T-helper 17 cell (primary cell): ENCODE measurements at regions not wholly inside any gene's neighbourhood (a gene's known extent, or its start where the extent isn't known, plus 50 kb on each side); places are given as distances from the start of the nearest gene placed in this dataset.

ENCODE experiments used
- ATAC-seq: fragments of 150-1000 bp; cut with Tn5 transposase; 2 replicates; pipeline ENCODE4 v1.10.0; 2021; ENCODE audit warnings: mild to moderate bottlenecking, moderate library complexity
- DNase-seq, 3 donors: peaks; one replicate each; pipeline versions ENCODE4 v3.0.0 to v3.0.0-alpha.2; 2020 to 2021
- H3K9me3 ChIP-seq: one replicate; pipeline ENCODE4 v1.7.0; 2013; ENCODE audit warnings: low read length, mild to moderate bottlenecking; ENCODE audit not compliant: control insufficient read depth, poor library complexity, severe bottlenecking
- H3K27ac Mint-ChIP-seq: one replicate; pipeline ENCODE4 v1.8.0; 2022; ENCODE audit warnings: mild to moderate bottlenecking, moderate library complexity, mixed read lengths
- H3K27me3 Mint-ChIP-seq: one replicate; pipeline ENCODE4 v1.8.0; 2022; ENCODE audit warnings: mixed read lengths
- H3K36me3 Mint-ChIP-seq: one replicate; pipeline ENCODE4 v1.8.0; 2022; ENCODE audit warnings: low read depth, mixed read lengths
- H3K4me1 Mint-ChIP-seq: one replicate; pipeline ENCODE4 v1.8.0; 2022; ENCODE audit warnings: mild to moderate bottlenecking, mixed read lengths
- H3K4me3 Mint-ChIP-seq: one replicate; pipeline ENCODE4 v1.8.0; 2022; ENCODE audit warnings: mild to moderate bottlenecking, moderate library complexity, mixed read lengths

- DNase-seq (no peak), ATAC-seq (no peak)
- Mint-ChIP-seq H3K4me1 (no peaks in the 10 kb centered on the region), H3K36me3 (no peaks in the 10 kb centered on the region), H3K27me3 (peaks cover 28% of the 10 kb centered on the region), H3K4me3 (no peak overlapping the region), H3K27ac (no peak overlapping the region)
- no peaks in the 10 kb centered on the region for H3K9me3 ChIP-seq
Measured at GRCh38 chr9:78472111-78472510, 175.2 kb downstream of the PSAT1 start.

- H3K27me3 Mint-ChIP-seq, result peaks cover 4% of the 10 kb centered on the region
- no peak overlapping the region for H3K4me3 Mint-ChIP-seq
- H3K4me1 Mint-ChIP-seq, result no peaks in the 10 kb centered on the region
- DNase-seq (no peak), ATAC-seq (no peak)
- no peaks in the 10 kb centered on the region for H3K36me3 Mint-ChIP-seq
- peaks cover 4% of the 10 kb centered on the region for H3K9me3 ChIP-seq
- H3K27ac Mint-ChIP-seq, result no peak overlapping the region
Measured at GRCh38 chr9:78479441-78479840, 182.5 kb downstream of the PSAT1 start.

GRCh38 chr9:78486661-78487060 is 189.7 kb downstream of the PSAT1 start:
- no peak for DNase-seq
- peaks cover 5% of the 10 kb centered on the region for H3K9me3 ChIP-seq
- Mint-ChIP-seq H3K36me3 (no peaks in the 10 kb centered on the region), H3K27me3 (no peaks in the 10 kb centered on the region), H3K4me3 (no peak overlapping the region), H3K4me1 (no peaks in the 10 kb centered on the region), H3K27ac (no peak overlapping the region)
- no peak for ATAC-seq

GRCh38 chr9:78490231-78490630 is 193.3 kb downstream of the PSAT1 start:
- Mint-ChIP-seq H3K27ac (no peak overlapping the region), H3K27me3 (no peaks in the 10 kb centered on the region), H3K4me1 (no peaks in the 10 kb centered on the region), H3K4me3 (no peak overlapping the region), H3K36me3 (no peaks in the 10 kb centered on the region)
- no peak for DNase-seq
- H3K9me3 ChIP-seq, result no peaks in the 10 kb centered on the region
- no peak for ATAC-seq

GRCh38 chr9:78491402-78491801 is 194.5 kb downstream of the PSAT1 start:
- Mint-ChIP-seq H3K4me1 (no peaks in the 10 kb centered on the region), H3K27ac (no peak overlapping the region), H3K36me3 (no peaks in the 10 kb centered on the region), H3K4me3 (no peak overlapping the region), H3K27me3 (no peaks in the 10 kb centered on the region)
- no peak for ATAC-seq
- no peaks in the 10 kb centered on the region for H3K9me3 ChIP-seq
- no peak for DNase-seq

GRCh38 chr9:78493166-78493742 is 196.3 kb downstream of the PSAT1 start:
- ATAC-seq (no peak), DNase-seq (no peak)
- H3K9me3 ChIP-seq, result no peaks in the 10 kb centered on the region
- no peaks in the 10 kb centered on the region for H3K4me1 Mint-ChIP-seq
- H3K4me3 Mint-ChIP-seq, result no peak overlapping the region
- H3K36me3 Mint-ChIP-seq, result no peaks in the 10 kb centered on the region
- H3K27ac Mint-ChIP-seq, result no peak overlapping the region
- H3K27me3 Mint-ChIP-seq, result no peaks in the 10 kb centered on the region

- H3K4me1 Mint-ChIP-seq, result no peaks in the 10 kb centered on the region
- H3K27me3 Mint-ChIP-seq, result peaks cover 7% of the 10 kb centered on the region
- no peak overlapping the region for H3K27ac Mint-ChIP-seq
- H3K36me3 Mint-ChIP-seq, result no peaks in the 10 kb centered on the region
- no peak for ATAC-seq
- no peak for DNase-seq
- no peak overlapping the region for H3K4me3 Mint-ChIP-seq
- no peaks in the 10 kb centered on the region for H3K9me3 ChIP-seq
Measured at GRCh38 chr9:78502566-78502965, 205.6 kb downstream of the PSAT1 start.

- DNase-seq (no peak), ATAC-seq (no peak)
- peaks cover 7% of the 10 kb centered on the region for H3K27me3 Mint-ChIP-seq
- no peak overlapping the region for H3K4me3 Mint-ChIP-seq
- no peaks in the 10 kb centered on the region for H3K4me1 Mint-ChIP-seq
- H3K9me3 ChIP-seq, result no peaks in the 10 kb centered on the region
- no peak overlapping the region for H3K27ac Mint-ChIP-seq
- H3K36me3 Mint-ChIP-seq, result no peaks in the 10 kb centered on the region
Measured at GRCh38 chr9:78505546-78505945, 208.6 kb downstream of the PSAT1 start.

GRCh38 chr9:78507037-78507436 is 210.1 kb downstream of the PSAT1 start:
- no peak overlapping the region for H3K4me3 Mint-ChIP-seq
- H3K4me1 Mint-ChIP-seq, result no peaks in the 10 kb centered on the region

GRCh38 chr9:78510035-78510434 is 213.1 kb downstream of the PSAT1 start:
- no peak for ATAC-seq
- no peak for DNase-seq
- H3K27me3 Mint-ChIP-seq, result no peaks in the 10 kb centered on the region
- no peak overlapping the region for H3K27ac Mint-ChIP-seq
- no peak overlapping the region for H3K4me3 Mint-ChIP-seq
- H3K36me3 Mint-ChIP-seq, result no peaks in the 10 kb centered on the region
- peaks cover 2% of the 10 kb centered on the region for H3K4me1 Mint-ChIP-seq
- H3K9me3 ChIP-seq, result no peaks in the 10 kb centered on the region

More at GRCh38 chr9:78507037-78507436, 210.1 kb downstream of the PSAT1 start:
- H3K9me3 ChIP-seq, result no peaks in the 10 kb centered on the region
- no peaks in the 10 kb centered on the region for H3K36me3 Mint-ChIP-seq
- no peaks in the 10 kb centered on the region for H3K27me3 Mint-ChIP-seq
- H3K27ac Mint-ChIP-seq, result no peak overlapping the region
- ATAC-seq (no peak), DNase-seq (no peak)

GRCh38 chr9:78515108-78515507 is 218.2 kb downstream of the PSAT1 start:
- H3K27me3 Mint-ChIP-seq, result no peaks in the 10 kb centered on the region
- peaks cover 2% of the 10 kb centered on the region for H3K4me1 Mint-ChIP-seq
- DNase-seq (no peak), ATAC-seq (no peak)
- H3K36me3 Mint-ChIP-seq, result peaks cover 2% of the 10 kb centered on the region
- no peak overlapping the region for H3K4me3 Mint-ChIP-seq
- H3K27ac Mint-ChIP-seq, result no peak overlapping the region
- H3K9me3 ChIP-seq, result peaks cover 4% of the 10 kb centered on the region

GRCh38 chr9:78519786-78520185 is 222.9 kb downstream of the PSAT1 start:
- Mint-ChIP-seq H3K27me3 (no peaks in the 10 kb centered on the region), H3K36me3 (peaks cover 2% of the 10 kb centered on the region), H3K27ac (no peak overlapping the region), H3K4me1 (no peaks in the 10 kb centered on the region), H3K4me3 (no peak overlapping the region)
- DNase-seq (no peak), ATAC-seq (no peak)
- H3K9me3 ChIP-seq, result peaks cover 4% of the 10 kb centered on the region

- H3K36me3 Mint-ChIP-seq, result peaks cover 2% of the 10 kb centered on the region
Measured at GRCh38 chr9:78521680-78522079, 224.8 kb downstream of the PSAT1 start.

GRCh38 chr9:78525986-78526560 is 229.1 kb downstream of the PSAT1 start:
- DNase-seq, result no peak
- Mint-ChIP-seq H3K4me1 (no peaks in the 10 kb centered on the region), H3K27me3 (no peaks in the 10 kb centered on the region), H3K4me3 (no peak overlapping the region), H3K36me3 (no peaks in the 10 kb centered on the region), H3K27ac (no peak overlapping the region)
- ATAC-seq, result no peak
- H3K9me3 ChIP-seq, result no peaks in the 10 kb centered on the region

More at GRCh38 chr9:78521680-78522079, 224.8 kb downstream of the PSAT1 start:
- Mint-ChIP-seq H3K4me1 (no peaks in the 10 kb centered on the region), H3K4me3 (no peak overlapping the region), H3K27ac (no peak overlapping the region), H3K27me3 (no peaks in the 10 kb centered on the region)
- no peak for DNase-seq
- H3K9me3 ChIP-seq, result peaks cover 4% of the 10 kb centered on the region
- ATAC-seq, result no peak
